ENCODE measurements at regions not wholly inside any gene's neighbourhood (a gene's known extent, or its start where the extent isn't known, plus 50 kb on each side); places are given as distances from the start of the nearest gene placed in this dataset.

DNA sequence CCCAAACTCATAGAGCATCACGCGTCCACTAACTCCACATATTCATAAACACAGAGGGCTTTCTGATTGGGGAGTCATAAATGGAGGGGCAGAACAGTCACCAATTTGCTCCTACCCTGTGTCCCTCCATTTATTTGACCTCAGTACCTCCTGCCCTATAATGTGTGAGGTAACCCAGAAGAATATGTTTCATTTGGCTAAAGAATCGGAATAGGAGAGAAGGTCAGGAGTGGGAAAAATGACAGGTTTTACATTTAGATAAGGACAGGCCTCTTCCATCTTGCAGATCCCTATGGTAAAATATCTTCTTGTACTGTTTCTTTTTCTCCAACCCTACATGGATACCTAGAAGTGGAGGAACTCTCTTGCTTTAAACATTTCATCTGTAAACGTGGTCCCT lies 578.0 kb downstream of the TUSC7 start (continued):
- TF ChIP-seq ZNF565 (CRISPR knock-in tag; conservative IDR thresholded peaks at IDR 0.05; ENCODE audit: low read depth), result no peak
- no peak for TF ChIP-seq ZNF70 (CRISPR knock-in tag; IDR thresholded peaks at IDR 0.05)

DNA sequence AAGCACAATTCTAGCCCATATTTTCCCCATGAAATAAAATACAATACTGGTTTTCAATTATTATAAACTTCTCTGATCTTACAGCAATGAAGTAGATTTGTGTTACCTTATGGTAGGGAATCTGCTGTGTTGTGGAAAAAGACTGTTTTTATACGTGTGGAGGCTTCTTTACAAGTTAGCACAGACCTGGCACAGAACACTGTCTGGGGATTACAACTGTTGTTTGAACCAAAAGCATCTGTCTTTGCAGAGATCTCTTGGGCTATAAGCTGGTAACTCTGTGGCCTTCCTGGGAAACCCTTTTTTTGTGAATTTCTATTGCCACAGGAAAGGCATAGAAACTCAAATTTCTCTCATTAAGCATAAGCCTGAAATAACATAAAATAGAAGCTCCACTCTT lies 581.9 kb downstream of the TUSC7 start:
- no peak for ATAC-seq
- TF ChIP-seq, protein P1, sequence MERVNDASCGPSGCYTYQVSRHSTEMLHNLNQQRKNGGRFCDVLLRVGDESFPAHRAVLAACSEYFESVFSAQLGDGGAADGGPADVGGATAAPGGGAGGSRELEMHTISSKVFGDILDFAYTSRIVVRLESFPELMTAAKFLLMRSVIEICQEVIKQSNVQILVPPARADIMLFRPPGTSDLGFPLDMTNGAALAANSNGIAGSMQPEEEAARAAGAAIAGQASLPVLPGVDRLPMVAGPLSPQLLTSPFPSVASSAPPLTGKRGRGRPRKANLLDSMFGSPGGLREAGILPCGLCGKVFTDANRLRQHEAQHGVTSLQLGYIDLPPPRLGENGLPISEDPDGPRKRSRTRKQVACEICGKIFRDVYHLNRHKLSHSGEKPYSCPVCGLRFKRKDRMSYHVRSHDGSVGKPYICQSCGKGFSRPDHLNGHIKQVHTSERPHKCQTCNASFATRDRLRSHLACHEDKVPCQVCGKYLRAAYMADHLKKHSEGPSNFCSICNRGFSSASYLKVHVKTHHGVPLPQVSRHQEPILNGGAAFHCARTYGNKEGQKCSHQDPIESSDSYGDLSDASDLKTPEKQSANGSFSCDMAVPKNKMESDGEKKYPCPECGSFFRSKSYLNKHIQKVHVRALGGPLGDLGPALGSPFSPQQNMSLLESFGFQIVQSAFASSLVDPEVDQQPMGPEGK (CRISPR knock-in tag; IDR thresholded peaks at IDR 0.05; ENCODE audit: borderline replicate concordance), result no peak
- TF ChIP-seq GLIS3 (CRISPR knock-in tag; IDR thresholded peaks at IDR 0.05), result no peak
- TF ChIP-seq, protein P2, sequence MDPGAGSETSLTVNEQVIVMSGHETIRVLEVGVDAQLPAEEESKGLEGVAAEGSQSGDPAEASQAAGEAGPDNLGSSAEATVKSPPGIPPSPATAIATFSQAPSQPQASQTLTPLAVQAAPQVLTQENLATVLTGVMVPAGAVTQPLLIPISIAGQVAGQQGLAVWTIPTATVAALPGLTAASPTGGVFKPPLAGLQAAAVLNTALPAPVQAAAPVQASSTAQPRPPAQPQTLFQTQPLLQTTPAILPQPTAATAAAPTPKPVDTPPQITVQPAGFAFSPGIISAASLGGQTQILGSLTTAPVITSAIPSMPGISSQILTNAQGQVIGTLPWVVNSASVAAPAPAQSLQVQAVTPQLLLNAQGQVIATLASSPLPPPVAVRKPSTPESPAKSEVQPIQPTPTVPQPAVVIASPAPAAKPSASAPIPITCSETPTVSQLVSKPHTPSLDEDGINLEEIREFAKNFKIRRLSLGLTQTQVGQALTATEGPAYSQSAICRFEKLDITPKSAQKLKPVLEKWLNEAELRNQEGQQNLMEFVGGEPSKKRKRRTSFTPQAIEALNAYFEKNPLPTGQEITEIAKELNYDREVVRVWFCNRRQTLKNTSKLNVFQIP (CRISPR knock-in tag; IDR thresholded peaks at IDR 0.05; ENCODE audit: borderline replicate concordance, low read depth), result no peak
- TF ChIP-seq TCF4 (CRISPR knock-in tag; IDR thresholded peaks at IDR 0.05; ENCODE audit: borderline replicate concordance), result no peak
- TF ChIP-seq ZFP30 (CRISPR knock-in tag; IDR thresholded peaks at IDR 0.05), result no peak
- TF ChIP-seq SNAI2 (CRISPR knock-in tag; IDR thresholded peaks at IDR 0.05), result no peak
- TF ChIP-seq, protein P3, sequence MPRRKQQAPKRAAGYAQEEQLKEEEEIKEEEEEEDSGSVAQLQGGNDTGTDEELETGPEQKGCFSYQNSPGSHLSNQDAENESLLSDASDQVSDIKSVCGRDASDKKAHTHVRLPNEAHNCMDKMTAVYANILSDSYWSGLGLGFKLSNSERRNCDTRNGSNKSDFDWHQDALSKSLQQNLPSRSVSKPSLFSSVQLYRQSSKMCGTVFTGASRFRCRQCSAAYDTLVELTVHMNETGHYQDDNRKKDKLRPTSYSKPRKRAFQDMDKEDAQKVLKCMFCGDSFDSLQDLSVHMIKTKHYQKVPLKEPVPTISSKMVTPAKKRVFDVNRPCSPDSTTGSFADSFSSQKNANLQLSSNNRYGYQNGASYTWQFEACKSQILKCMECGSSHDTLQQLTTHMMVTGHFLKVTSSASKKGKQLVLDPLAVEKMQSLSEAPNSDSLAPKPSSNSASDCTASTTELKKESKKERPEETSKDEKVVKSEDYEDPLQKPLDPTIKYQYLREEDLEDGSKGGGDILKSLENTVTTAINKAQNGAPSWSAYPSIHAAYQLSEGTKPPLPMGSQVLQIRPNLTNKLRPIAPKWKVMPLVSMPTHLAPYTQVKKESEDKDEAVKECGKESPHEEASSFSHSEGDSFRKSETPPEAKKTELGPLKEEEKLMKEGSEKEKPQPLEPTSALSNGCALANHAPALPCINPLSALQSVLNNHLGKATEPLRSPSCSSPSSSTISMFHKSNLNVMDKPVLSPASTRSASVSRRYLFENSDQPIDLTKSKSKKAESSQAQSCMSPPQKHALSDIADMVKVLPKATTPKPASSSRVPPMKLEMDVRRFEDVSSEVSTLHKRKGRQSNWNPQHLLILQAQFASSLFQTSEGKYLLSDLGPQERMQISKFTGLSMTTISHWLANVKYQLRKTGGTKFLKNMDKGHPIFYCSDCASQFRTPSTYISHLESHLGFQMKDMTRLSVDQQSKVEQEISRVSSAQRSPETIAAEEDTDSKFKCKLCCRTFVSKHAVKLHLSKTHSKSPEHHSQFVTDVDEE (CRISPR knock-in tag; IDR thresholded peaks at IDR 0.05), result no peak

DNA sequence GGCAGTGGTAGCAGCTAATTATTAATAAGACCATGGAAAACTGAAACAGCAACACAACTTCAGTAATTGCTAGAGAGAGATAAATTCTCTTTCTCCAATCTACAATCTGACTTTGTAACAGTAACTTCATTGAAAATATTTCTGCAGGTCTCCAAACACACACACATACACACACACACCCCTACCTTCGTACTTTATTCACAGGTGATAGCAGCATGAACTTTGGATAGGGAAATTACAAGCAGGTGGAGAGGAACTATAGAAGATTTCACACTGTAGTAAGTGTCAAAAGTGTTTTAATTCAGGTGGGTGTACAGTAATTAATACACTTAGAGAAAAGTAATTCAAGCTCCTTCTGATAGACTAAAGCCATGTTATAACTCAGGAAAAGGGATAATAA lies 587.5 kb downstream of the TUSC7 start:
- ATAC-seq, result no peak
- TF ChIP-seq, protein P3 (CRISPR knock-in tag; IDR thresholded peaks at IDR 0.05), result no peak
- TF ChIP-seq SNAI2 (CRISPR knock-in tag; IDR thresholded peaks at IDR 0.05) (no peak), ARNTL (CRISPR knock-in tag; IDR thresholded peaks at IDR 0.05; ENCODE audit: borderline replicate concordance, low read depth) (no peak), TCF4 (CRISPR knock-in tag; IDR thresholded peaks at IDR 0.05; ENCODE audit: borderline replicate concordance) (no peak), ZFP30 (CRISPR knock-in tag; IDR thresholded peaks at IDR 0.05) (no peak), ZC3H10 (CRISPR knock-in tag; IDR thresholded peaks at IDR 0.05) (no peak), ZNF8 (CRISPR knock-in tag; IDR thresholded peaks at IDR 0.05) (no peak), ESRRG (CRISPR knock-in tag; IDR thresholded peaks at IDR 0.05) (no peak)
- TF ChIP-seq, protein P4, sequence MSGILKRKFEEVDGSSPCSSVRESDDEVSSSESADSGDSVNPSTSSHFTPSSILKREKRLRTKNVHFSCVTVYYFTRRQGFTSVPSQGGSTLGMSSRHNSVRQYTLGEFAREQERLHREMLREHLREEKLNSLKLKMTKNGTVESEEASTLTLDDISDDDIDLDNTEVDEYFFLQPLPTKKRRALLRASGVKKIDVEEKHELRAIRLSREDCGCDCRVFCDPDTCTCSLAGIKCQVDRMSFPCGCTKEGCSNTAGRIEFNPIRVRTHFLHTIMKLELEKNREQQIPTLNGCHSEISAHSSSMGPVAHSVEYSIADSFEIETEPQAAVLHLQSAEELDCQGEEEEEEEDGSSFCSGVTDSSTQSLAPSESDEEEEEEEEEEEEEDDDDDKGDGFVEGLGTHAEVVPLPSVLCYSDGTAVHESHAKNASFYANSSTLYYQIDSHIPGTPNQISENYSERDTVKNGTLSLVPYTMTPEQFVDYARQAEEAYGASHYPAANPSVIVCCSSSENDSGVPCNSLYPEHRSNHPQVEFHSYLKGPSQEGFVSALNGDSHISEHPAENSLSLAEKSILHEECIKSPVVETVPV (CRISPR knock-in tag; IDR thresholded peaks at IDR 0.05), result no peak
- TF ChIP-seq, protein P5, sequence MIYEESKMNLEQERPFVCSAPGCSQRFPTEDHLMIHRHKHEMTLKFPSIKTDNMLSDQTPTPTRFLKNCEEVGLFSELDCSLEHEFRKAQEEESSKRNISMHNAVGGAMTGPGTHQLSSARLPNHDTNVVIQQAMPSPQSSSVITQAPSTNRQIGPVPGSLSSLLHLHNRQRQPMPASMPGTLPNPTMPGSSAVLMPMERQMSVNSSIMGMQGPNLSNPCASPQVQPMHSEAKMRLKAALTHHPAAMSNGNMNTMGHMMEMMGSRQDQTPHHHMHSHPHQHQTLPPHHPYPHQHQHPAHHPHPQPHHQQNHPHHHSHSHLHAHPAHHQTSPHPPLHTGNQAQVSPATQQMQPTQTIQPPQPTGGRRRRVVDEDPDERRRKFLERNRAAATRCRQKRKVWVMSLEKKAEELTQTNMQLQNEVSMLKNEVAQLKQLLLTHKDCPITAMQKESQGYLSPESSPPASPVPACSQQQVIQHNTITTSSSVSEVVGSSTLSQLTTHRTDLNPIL (CRISPR knock-in tag; IDR thresholded peaks at IDR 0.05; ENCODE audit: low read depth), result no peak
- TF ChIP-seq, protein P2 (CRISPR knock-in tag; IDR thresholded peaks at IDR 0.05; ENCODE audit: borderline replicate concordance, low read depth), result no peak

All from SK-N-SH treated with all-trans-retinoic acid at 6 μM for 48 hours (cell line).